ENCODE measurements at regions not wholly inside any gene's neighbourhood (a gene's known extent, or its start where the extent isn't known, plus 50 kb on each side); places are given as distances from the start of the nearest gene placed in this dataset.

DNA sequence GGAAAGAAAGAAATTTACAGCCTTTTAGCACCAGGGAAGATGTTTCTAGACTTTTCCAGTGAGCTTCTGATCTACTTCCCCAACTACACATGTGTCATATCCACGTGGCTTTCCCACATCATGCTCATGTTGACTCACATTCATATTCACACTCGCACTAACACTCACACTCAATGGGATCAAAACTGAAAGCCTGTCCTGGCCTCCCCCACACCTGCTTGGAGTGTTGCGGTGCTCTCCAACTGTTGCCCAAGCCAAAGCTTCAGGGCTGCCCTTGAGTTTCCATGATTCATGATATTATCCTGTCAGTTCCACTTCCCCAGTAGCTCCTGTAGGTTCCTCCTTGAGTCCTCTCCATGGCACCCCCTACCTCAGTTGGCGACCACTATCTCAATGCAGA is 444.4 kb downstream of the GATA3 start:
- H3K4me3 ChIP-seq (ENCODE audit: low read depth, low read length): no peak overlapping the region
- TF ChIP-seq, protein P1, sequence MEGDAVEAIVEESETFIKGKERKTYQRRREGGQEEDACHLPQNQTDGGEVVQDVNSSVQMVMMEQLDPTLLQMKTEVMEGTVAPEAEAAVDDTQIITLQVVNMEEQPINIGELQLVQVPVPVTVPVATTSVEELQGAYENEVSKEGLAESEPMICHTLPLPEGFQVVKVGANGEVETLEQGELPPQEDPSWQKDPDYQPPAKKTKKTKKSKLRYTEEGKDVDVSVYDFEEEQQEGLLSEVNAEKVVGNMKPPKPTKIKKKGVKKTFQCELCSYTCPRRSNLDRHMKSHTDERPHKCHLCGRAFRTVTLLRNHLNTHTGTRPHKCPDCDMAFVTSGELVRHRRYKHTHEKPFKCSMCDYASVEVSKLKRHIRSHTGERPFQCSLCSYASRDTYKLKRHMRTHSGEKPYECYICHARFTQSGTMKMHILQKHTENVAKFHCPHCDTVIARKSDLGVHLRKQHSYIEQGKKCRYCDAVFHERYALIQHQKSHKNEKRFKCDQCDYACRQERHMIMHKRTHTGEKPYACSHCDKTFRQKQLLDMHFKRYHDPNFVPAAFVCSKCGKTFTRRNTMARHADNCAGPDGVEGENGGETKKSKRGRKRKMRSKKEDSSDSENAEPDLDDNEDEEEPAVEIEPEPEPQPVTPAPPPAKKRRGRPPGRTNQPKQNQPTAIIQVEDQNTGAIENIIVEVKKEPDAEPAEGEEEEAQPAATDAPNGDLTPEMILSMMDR (IDR thresholded peaks at IDR 0.05; ENCODE audit: low read depth, low read length, missing control alignments): no peak
- DNase-seq (ENCODE audit: low read depth): no peak

DNA sequence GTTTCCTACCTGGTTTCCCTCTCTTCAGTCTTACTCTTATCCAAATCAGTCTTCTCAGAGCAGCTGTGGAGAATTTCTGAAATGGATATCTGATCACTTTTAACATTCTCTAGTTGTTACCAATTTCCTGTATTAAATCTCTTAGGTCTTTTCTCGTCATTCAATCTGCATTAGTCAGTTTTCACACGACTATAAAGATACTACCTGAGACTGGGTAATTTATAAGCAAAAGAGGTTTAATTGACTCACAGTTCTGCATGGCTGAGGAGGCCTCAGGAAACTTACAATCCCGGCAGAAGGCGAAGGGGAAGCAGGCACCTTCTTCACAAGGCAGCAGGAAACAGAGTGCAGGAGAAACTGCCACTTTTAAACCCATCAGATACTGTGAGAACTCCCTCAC is 444.8 kb downstream of the GATA3 start:
- no peak overlapping the region for H3K4me3 ChIP-seq (ENCODE audit: low read depth, low read length)
- DNase-seq (ENCODE audit: low read depth): no peak
- TF ChIP-seq, protein P1 (IDR thresholded peaks at IDR 0.05; ENCODE audit: low read depth, low read length, missing control alignments): no peak

DNA sequence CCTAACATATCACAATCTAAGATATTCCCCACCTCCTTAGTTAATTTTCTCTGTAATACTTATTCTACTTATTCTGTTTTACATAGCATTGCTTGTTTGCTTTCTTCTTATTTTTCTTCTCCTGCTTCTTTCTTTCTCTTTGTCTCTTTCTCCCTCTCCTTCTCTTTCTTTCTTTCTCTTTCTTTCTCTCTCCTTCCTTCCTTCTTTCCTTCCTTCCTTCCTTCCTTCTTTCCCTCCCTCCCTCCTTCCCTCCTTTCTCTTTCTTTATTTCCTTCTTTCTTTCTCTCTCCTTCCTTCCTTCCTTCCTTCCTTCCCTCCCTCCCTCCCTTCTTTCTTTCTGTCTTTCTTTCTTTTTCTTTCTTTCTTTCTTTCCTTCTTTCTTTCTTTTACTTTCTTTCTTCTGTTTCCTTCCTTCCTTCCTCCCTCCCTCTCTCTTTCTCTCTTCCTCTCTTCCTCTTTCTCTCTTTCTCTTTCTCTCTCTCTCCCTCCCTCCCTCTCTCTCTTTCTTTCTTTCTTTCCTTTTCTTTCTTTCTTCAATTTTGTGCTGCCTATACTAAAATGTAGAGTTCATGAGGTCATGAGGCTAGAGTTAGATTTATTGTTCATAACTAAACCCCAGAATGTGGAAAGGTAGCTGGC is 445.4 kb downstream of the GATA3 start:
- TF ChIP-seq, protein P1 (IDR thresholded peaks at IDR 0.05; ENCODE audit: low read depth, low read length, missing control alignments): no peak
- DNase-seq (ENCODE audit: low read depth): no peak
- H3K4me3 ChIP-seq (ENCODE audit: low read depth, low read length): no peak overlapping the region

DNA sequence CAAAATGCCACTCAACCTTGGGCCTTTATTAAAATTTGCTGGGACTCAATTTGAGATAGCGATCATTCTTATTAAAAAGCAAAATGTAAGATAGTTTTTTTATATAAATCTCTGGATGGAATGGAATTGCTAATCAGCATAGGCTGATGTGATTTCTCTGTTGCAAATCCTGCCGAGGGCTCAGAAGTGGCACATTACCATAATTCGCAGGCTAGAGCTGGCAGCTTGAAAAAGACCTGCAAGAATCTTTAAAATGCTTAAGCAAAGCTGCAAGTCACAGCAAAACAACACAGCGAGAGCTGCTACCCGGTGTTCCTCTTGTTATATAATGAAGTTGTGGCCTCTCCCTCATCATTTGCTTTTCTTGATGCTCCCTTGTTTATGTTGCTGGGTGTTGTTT is 448.1 kb downstream of the GATA3 start:
- H3K4me3 ChIP-seq (ENCODE audit: low read depth, low read length): no peak overlapping the region
- no peak for DNase-seq (ENCODE audit: low read depth)
- TF ChIP-seq, protein P1 (IDR thresholded peaks at IDR 0.05; ENCODE audit: low read depth, low read length, missing control alignments): no peak

DNA sequence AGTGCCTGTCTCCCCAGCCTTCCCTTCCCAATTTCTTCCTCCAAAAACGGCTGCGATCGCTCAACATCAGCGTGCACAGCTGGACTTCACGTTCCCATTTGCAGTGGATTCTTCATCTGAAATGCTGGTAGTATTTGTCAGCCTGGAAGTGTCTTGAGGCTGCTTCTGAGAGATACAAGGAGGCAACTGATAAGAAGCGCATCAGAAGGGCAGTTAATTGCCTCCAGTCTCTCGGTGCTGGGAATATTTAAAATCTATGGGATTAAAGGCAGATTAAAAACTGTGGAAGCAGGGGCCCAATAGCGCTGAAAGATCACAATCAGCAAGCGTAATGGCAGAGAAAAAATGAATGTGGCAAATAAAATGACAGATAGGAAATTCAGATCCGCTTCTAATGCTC is 450.0 kb downstream of the GATA3 start:
- no peak for DNase-seq (ENCODE audit: low read depth)
- TF ChIP-seq, protein P1 (IDR thresholded peaks at IDR 0.05; ENCODE audit: low read depth, low read length, missing control alignments): no peak
- no peak overlapping the region for H3K4me3 ChIP-seq (ENCODE audit: low read depth, low read length)

DNA sequence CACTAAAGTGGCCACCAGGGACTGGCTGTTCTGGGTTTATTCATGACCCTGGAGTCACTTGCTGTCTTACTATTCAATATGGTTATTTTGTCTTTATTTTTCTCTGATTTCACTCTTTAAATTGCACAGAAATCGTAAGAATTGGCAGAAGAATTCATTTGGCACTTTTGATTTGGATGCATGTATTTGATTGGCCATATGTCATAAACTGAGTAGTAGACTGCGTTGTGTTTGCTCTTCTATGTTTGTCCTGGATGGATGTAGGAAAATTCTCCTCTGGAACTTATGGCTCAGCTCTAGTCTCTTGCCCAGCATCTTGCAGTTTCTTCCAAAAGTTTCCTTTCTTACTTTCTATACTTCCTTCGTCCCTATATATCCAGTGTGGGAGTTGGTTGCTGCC is 452.7 kb downstream of the GATA3 start:
- no peak overlapping the region for H3K4me3 ChIP-seq (ENCODE audit: low read depth, low read length)
- TF ChIP-seq, protein P1 (IDR thresholded peaks at IDR 0.05; ENCODE audit: low read depth, low read length, missing control alignments): no peak
- DNase-seq (ENCODE audit: low read depth): no peak

DNA sequence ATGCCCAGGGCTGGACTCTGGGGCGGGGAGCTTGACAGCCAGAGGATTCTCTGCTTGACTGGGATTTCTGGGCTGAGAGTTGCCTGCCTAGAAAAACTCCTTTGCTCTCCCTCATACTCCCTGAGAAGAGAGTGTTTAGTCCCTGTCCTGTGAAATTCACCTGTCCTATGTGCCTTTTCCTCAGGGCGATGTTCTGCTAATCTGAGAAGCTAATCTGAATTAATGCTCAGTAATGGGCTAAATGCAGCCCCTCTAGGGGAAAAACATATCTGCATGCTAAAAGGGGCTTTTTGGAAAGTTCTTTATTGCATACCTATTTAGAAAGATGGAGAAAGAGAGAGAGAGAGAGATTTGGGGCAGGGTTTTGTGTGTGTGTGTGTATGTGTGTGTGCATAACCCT is 454.4 kb downstream of the GATA3 start:
- H3K4me3 ChIP-seq (ENCODE audit: low read depth, low read length): no peak overlapping the region
- TF ChIP-seq, protein P1 (IDR thresholded peaks at IDR 0.05; ENCODE audit: low read depth, low read length, missing control alignments): no peak
- DNase-seq (ENCODE audit: low read depth): no peak
